LoVo (cell line): ENCODE measurements at regions not wholly inside any gene's neighbourhood (a gene's known extent, or its start where the extent isn't known, plus 50 kb on each side); places are given as distances from the start of the nearest gene placed in this dataset.
"Not testable (repeated sequence)": the region's sequence is repeated elsewhere in the genome, so short reads cannot be mapped to it uniquely, and the experiment has no call there.

ENCODE experiments used
- DNase-seq: peaks from one replicate; pipeline ENCODE4 v3.0.0-alpha.2; 2016; ENCODE audit warnings: low spot score

GRCh38 chrX:140447150-140447549, 57.7 kb downstream of the SOX3 start:
- no peak for DNase-seq

GRCh38 chrX:140440876-140441275, 64.0 kb downstream of the SOX3 start:
- DNase-seq, result no peak

GRCh38 chrX:140439476-140439875, 65.4 kb downstream of the SOX3 start:
- DNase-seq, result no peak

DNA sequence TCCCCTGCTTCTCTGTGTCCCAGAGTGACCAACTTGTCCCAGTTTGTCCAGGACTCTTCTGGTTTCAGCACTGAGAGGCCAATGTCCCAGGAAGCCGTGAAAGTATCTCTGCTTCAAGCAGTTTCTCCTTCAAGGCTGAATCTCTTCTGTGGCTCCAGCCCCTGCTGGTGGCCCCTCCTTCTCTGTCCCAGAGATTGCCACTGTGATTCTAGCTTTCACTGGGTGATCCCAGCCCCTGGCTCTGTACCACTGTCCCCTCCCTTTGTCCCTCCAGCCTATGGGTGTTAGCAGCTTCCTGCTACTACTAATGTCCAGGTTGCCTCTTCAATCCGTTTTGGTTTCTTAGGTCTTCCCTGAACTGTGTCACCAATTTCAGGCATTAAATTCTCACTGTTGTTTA, 70.5 kb downstream of the SOX3 start:
- DNase-seq, result no peak

- no peak for DNase-seq
Observed at GRCh38 chrX:140433582-140433981, 71.3 kb downstream of the SOX3 start.

DNA sequence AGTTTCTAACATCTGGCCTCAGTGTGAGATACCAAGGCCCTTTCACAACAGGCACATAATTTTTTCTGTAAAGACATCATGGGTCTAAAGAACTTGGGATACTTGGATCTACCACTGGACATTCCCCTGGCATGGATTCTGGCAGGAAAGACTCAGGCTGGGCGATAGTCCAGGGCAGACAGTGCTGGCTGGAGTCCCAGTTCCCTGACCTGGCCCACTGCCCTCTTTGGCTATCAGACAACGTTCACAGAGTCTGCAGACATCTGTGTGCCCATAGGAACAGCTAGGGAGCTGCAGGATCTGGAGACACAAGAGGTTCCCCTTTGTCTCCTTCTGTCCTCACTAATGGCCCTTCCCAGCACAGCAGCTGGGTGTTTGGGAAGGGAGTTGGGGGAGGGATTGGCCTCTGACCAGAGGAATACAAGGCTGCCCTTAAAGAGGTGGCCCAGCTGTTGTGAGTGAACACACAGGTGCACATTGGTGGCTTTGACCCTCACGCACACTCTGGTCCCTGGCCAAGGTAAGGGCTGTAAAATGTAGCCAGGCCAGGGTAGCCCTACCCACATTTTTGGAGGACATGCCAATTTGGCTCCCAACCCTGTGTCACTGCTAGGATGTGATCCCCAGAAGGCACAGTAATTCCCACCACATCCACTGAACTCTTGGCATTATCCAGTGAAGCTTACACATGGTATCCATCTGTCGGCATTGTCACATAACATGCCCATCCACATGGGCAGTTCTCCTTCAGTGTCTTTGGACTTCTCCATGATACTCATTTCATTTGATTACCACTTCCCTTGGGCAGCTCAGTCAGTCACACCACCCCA, 72.3 kb downstream of the SOX3 start:
- no peak for DNase-seq

DNA sequence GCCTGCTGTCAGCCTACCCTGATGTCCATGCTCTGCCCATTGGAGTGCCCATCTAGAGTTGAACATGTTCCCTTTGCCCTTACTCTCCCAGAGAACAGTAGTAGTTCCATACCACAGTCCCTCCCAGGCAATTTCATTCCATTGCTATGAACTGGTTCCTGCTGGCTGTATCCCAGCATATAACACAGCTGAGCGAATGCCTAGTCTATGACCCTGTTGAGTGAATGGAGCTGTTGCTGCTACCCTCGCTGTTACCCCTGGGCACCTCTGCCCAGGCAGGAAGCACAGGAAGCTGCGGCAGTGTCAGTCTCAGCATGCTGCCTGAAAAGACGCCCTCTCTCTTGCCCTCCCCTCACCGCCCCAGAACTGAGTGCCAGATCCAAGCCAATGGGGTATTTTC, 73.3 kb downstream of the SOX3 start:
- no peak for DNase-seq

DNA sequence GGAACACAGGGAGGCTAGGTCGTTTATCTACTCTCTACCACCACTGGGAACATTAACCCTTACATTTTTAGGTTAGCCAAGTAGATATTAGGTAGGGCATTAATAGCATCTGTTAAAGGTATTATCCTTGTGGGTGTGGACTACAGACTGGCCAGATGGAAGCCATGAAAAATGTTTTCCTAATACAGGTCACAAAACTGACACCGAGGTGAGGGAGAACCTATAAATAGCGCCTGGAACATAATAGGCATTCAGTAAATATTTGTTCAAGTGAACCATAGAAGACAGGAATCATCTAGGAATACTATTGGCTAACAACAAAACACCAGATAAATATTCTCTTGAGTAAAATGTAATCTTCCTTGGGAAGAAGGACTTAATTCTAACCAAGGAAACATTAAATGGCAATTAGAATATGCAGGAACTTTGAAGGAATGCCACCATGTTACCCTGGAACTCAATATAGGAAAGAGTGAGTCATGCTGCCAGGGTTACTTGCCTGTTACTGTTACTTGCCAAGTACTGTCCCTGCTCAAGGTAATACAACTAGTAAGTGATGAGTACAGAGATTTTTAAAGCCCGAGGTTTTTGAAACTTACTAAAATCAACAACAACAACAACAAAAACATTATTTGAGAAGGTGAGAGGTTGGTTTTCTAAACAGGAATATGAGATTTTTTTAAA, 79.0 kb downstream of the SOX3 start:
- no peak for DNase-seq

DNA sequence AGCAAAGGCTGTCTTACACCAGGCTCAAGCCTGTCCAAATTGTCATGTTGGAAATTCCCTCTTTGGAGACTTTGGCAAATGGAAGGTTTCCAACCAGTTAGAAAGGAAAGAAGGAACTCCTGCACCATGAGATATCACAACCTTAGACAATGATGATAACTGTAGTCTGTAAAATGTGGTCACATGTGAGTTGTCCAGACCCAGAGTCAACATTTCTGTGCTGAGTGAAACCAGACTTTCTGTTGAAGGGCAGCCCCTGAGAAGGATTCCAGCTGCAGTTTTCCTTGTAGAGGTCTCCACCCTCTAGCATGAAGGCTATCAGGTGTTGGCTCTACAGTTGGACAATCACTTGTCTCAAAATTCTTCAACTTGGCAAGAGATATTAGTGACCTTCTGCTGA, 82.4 kb downstream of the SOX3 start:
- no peak for DNase-seq

GRCh38 chrX:140402131-140402530, 102.7 kb downstream of the SOX3 start:
- DNase-seq, result not testable (repeated sequence)

- not testable (repeated sequence) for DNase-seq
Observed at GRCh38 chrX:140396326-140396725, 108.5 kb downstream of the SOX3 start.

DNA sequence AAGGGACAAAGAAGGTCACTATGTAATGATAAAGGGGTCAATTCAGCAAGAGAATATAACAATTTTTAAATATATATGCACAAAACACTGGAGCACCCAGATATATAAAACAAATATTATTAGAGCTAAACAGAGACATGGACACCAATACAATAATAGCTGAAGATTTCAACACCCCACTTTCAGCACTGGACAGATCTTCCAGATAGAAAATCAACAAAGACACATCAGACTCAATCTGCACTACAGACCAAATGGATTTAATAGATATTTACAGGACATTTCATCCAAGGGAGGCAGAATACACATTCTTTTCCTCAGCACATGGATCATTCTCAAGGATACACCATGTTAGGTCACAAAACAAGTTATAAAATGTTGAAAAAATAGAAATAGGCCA, 111.4 kb downstream of the SOX3 start:
- no peak for DNase-seq

GRCh38 chrX:140391313-140391712, 113.6 kb downstream of the SOX3 start:
- DNase-seq, result no peak

DNA sequence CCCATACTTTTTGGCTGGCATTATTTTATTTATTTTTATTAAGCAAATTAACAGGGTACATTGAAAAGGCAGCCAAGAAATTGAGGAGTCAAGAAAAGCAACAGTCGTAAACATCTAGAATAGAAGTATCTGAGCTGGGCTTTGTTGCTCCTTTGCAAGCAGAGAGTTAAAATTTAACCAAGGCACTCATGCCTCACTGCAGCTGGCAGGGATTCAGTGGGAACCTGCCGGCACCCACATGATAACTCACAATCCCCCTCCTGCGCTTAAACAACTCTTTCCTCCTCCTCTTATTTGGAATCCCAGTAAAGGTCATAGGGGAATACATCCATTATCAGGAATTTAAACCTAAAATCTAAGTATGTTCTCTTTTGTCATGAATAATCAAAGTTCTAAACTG, 115.5 kb downstream of the SOX3 start:
- no peak for DNase-seq

DNA sequence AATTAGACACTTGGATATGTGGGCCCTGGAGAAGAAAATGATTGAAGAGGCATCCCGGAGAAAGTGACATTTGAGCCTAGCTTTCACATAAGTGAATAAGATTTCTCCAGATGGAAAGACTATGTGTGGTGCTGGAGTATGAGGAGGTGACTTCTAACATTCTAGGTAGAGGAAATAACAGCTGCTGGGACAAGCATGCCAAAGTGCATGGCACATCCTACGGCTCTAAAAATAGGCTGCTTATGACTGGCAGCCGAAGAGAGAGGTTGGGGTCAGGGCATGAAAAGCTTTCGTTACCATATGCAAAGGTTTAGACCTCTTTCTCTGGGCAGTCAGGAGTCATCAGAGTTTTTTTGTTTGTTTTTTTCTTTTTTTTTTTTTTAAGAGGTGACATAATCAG, 142.0 kb downstream of the SOX3 start:
- DNase-seq, result no peak

DNA sequence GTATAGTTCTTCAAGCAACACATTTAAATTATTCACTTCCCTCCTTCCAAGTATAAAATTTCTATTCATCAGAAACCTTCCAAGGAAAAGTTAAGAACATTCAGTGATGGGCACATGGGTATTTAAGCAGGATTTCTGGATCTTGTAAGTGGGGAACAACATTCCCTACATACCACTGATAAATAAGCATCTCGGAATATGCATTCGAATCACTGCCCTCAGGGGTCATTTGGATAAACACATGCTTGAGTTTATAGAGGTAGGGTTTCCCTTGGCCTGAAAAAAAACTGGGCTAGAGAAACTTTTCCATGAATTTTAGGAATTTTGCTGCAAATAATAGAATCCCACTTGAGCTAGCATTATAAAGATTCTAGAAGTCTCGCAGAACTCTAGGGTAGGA, 143.9 kb downstream of the SOX3 start:
- no peak for DNase-seq

DNA sequence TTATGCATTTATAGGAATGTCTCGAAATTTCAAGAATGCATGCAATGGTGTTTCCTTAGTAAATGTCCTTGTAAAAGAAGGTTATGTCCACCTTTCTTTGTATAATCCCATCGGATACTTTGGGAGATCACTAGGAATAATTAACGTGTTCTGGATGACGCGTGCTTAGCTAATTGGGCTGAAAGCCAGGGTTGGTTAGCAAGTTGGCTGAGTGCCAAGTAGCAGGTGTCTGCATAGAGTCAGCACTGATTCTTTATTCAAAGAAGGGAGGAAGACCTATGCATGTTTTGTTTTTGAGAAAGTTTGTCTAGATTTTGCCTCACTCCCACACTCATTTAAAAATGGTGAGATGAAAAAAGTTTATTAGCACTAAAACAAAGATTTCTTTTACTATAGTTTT, 144.6 kb downstream of the SOX3 start:
- no peak for DNase-seq

GRCh38 chrX:140355922-140356321, 148.9 kb downstream of the SOX3 start:
- DNase-seq, result no peak

DNA sequence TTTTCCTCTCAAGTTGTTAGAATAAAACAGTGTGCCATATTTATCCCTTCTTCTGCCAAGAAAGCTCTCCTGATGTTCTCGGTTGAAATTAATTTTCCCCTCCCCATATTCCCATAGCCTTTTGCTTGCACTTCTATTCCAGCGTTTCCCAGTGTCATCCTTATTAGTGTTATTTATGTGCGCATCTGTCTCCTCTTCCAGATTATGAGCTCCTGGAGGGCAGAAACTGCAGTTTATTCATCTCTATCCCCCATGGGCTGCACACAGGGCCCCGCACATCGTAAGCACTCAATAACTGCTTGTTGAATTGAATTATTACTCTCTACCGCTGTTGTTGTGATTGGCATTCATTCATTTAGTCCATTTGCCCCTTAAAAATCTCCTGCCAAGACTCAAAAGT, 149.4 kb downstream of the SOX3 start:
- no peak for DNase-seq

DNA sequence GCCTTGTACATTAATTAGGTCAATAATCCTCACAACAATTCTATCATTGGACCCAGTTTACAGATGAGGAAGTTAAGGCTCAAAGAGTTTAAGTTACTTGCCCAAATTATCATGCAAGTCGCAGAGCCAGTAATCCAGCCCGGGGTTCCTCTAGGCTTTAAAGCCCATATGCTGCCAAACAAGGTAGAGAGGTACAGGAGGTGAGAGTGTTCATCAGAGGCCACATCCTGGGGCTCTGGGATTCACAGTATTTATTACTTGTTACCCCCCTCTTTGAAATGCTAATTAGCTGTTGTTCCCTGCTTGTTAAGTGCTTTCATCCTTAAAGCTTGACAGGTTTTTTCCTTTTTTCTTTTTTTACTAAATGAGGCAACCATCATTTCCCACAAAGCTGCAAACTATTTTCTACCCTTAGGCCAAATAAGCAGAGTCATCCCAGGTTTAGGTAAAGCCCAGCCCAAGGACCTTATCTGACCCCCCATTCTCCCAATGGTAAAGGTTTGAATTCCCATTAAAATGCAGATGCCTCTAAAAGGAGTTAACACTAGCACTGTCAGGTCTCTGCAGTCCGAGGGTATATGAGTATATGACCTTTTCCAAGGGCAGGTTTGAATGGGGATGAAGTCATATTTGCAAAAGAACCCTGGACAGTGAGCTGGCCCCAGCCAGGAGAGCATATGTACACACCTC, 150.3 kb downstream of the SOX3 start:
- no peak for DNase-seq

DNA sequence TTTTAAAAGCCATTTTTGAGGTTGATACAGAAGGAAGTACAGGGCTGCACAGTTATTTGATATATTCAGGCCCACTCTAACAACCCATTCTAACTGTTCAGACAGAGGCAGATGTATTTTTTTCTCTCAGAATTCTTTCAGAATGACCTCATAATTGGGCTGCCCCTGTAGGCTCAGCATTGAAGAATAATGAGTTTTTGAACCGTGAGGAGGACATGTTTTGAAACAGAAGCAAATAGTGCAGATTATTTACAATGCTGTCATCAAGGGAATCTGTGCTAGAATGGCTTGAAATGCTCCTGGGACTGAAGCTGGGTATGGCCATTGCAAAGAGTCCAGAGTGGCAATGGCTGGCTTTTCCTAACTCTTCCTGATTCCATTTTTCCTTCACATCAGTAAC, 158.1 kb downstream of the SOX3 start:
- no peak for DNase-seq

DNA sequence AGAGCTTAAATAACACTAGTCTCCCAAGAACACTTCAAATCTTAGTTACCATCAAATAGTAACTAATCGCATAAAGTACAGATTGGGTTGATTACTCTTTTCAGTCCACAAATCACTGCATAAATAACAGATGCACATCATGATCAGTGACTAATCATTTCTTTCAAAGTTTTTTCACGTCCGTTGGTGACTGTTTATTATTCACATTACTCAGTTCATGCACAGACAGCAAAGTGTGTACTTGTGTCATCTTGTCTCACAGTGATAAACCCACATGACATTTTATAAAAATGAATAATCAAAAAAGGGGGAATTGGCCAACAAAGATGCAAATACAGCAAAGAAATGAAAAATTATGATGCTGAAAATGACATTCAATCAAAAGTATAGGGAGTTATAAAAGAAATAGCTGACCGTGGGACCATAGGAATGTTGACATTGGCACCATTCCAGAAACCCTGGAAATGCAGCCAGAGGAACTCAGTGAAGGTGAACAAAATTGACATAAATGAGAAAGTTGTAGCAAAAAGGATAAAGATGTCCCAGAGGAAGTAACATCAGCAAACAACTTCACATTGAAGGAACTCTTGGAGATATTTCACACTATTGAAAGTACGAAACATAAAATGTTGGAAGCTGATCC, 161.5 kb downstream of the SOX3 start:
- no peak for DNase-seq

DNA sequence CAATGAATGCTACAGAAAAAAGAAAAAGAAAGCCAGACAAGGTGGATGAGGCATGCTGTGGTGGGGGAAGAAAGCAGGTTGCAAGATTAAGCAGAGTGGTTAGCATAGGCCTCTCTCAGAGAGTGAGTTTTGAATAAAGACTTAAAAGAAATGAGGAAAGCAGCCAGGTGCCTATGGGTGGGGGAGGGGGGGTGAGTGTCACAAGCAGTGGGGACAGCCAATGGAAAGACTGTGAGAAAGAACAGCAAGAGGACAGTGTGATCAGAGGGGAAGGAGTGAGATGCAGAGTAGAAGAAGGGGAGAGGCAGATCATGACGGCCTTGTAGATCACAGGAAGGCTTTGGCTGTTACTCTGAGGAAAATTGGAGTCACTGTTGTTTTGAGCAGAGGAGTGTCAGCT, 162.5 kb downstream of the SOX3 start:
- DNase-seq, result no peak
